SK-N-MC (cell line): ENCODE measurements at regions not wholly inside any gene's neighbourhood (a gene's known extent, or its start where the extent isn't known, plus 50 kb on each side); places are given as distances from the start of the nearest gene placed in this dataset.

ENCODE experiments used
- DNase-seq: peaks from one replicate; pipeline ENCODE4 v3.0.0-alpha.2; 2011; ENCODE audit warnings: low read depth, low spot score
- H3K27ac ChIP-seq: fragments of 200-600 bp; sonication (generic); 2 replicates; pipeline ENCODE4 v1.5.1; 2016; ENCODE audit warnings: mixed run types
- H3K36me3 ChIP-seq: fragments of 200-600 bp; sonication (generic); 2 replicates; pipeline ENCODE4 v1.6.1; 2017; ENCODE audit warnings: antibody characterized with exemption, low read length, mixed read lengths; ENCODE audit not compliant: insufficient read depth
- H3K4me3 ChIP-seq: fragments of 200-600 bp; sonication (generic); 2 replicates; pipeline ENCODE4 v1.5.1; 2016
- H3K9ac ChIP-seq: fragments of 200-600 bp; sonication (generic); 2 replicates; pipeline ENCODE4 v1.8.0; 2017; ENCODE audit warnings: mixed run types, mixed read lengths; ENCODE audit not compliant: insufficient read length
- H3K9me3 ChIP-seq: fragments of 200-600 bp; sonication (generic); 2 replicates; pipeline ENCODE4 v1.6.1; 2017; ENCODE audit warnings: low read depth, mild to moderate bottlenecking, antibody characterized with exemption, low read length, moderate library complexity, mixed read lengths
- EZH2 ChIP-seq: fragments of 200-600 bp; sonication (generic); IDR thresholded peaks from one replicate; pipeline ENCODE4 v1.6.1; 2017; ENCODE audit warnings: antibody characterized with exemption
- FOXP2 ChIP-seq: optimal IDR thresholded peaks from 2 replicates; pipeline ENCODE3; 2011; ENCODE audit warnings: mild to moderate bottlenecking, moderate library complexity; ENCODE audit not compliant: insufficient read depth; ENCODE audit errors: extremely low read length, control extremely low read depth
- POLR2AphosphoS5 ChIP-seq: IDR thresholded peaks from 2 replicates; pipeline ENCODE4 v1.6.1; 2012; ENCODE audit warnings: mild to moderate bottlenecking, low read depth, low read length, borderline replicate concordance

- H3K36me3 ChIP-seq = no peaks in the 10 kb centered on the region
- H3K4me3 ChIP-seq = no peak overlapping the region
- DNase-seq = no peak
- H3K27ac ChIP-seq = no peak overlapping the region
- no peak for TF ChIP-seq POLR2AphosphoS5
- TF ChIP-seq EZH2 = no peak
- TF ChIP-seq FOXP2 = no peak
- H3K9ac ChIP-seq = no peak overlapping the region
- no peaks in the 10 kb centered on the region for H3K9me3 ChIP-seq
Measured at GRCh38 chr2:495745-496275, 181.4 kb downstream of the TMEM18 start.

GRCh38 chr2:494853-495252 is 182.4 kb downstream of the TMEM18 start:
- no peak overlapping the region for H3K4me3 ChIP-seq
- TF ChIP-seq FOXP2 (no peak), EZH2 (no peak), POLR2AphosphoS5 (no peak)
- H3K9me3 ChIP-seq = no peaks in the 10 kb centered on the region
- no peak overlapping the region for H3K27ac ChIP-seq
- H3K36me3 ChIP-seq = no peaks in the 10 kb centered on the region
- no peak overlapping the region for H3K9ac ChIP-seq
- DNase-seq = no peak

- TF ChIP-seq EZH2 = no peak
- no peak for TF ChIP-seq FOXP2
- no peak for TF ChIP-seq POLR2AphosphoS5
- no peaks in the 10 kb centered on the region for H3K36me3 ChIP-seq
- no peak for DNase-seq
- H3K9me3 ChIP-seq = no peaks in the 10 kb centered on the region
- H3K27ac ChIP-seq = no peak overlapping the region
- H3K4me3 ChIP-seq = no peak overlapping the region
- no peak overlapping the region for H3K9ac ChIP-seq
Measured at GRCh38 chr2:493228-493627, 184.0 kb downstream of the TMEM18 start.

GRCh38 chr2:492178-492577 is 185.0 kb downstream of the TMEM18 start:
- TF ChIP-seq POLR2AphosphoS5 (no peak), EZH2 (no peak), FOXP2 (no peak)
- Histone ChIP-seq H3K36me3 (no peaks in the 10 kb centered on the region), H3K27ac (no peak overlapping the region), H3K9me3 (no peaks in the 10 kb centered on the region), H3K9ac (no peak overlapping the region), H3K4me3 (no peak overlapping the region)
- DNase-seq = no peak

- no peak overlapping the region for H3K9ac ChIP-seq
- no peak overlapping the region for H3K27ac ChIP-seq
- no peaks in the 10 kb centered on the region for H3K9me3 ChIP-seq
- no peak for TF ChIP-seq FOXP2
- TF ChIP-seq EZH2 = no peak
- no peak for TF ChIP-seq POLR2AphosphoS5
- no peak overlapping the region for H3K4me3 ChIP-seq
- no peaks in the 10 kb centered on the region for H3K36me3 ChIP-seq
- no peak for DNase-seq
Measured at GRCh38 chr2:489838-490237, 187.4 kb downstream of the TMEM18 start.

GRCh38 chr2:489084-489483 is 188.1 kb downstream of the TMEM18 start:
- H3K9me3 ChIP-seq = no peaks in the 10 kb centered on the region
- TF ChIP-seq POLR2AphosphoS5 (no peak), EZH2 (no peak), FOXP2 (no peak)
- DNase-seq = no peak
- H3K9ac ChIP-seq = no peak overlapping the region
- no peak overlapping the region for H3K27ac ChIP-seq
- H3K36me3 ChIP-seq = no peaks in the 10 kb centered on the region
- H3K4me3 ChIP-seq = no peak overlapping the region

- DNase-seq = no peak
- Histone ChIP-seq H3K9me3 (no peaks in the 10 kb centered on the region), H3K9ac (no peak overlapping the region), H3K36me3 (no peaks in the 10 kb centered on the region), H3K4me3 (no peak overlapping the region), H3K27ac (no peak overlapping the region)
- TF ChIP-seq FOXP2 (no peak), POLR2AphosphoS5 (no peak), EZH2 (no peak)
Measured at GRCh38 chr2:487186-488079, 189.8 kb downstream of the TMEM18 start.

- TF ChIP-seq EZH2 (no peak), POLR2AphosphoS5 (no peak), FOXP2 (no peak)
- Histone ChIP-seq H3K9me3 (no peaks in the 10 kb centered on the region), H3K9ac (no peak overlapping the region), H3K4me3 (no peak overlapping the region), H3K36me3 (no peaks in the 10 kb centered on the region), H3K27ac (no peak overlapping the region)
- DNase-seq = no peak
Measured at GRCh38 chr2:486371-486770, 190.8 kb downstream of the TMEM18 start.

GRCh38 chr2:481388-481787 is 193.5 kb upstream of the ALKAL2 start:
- no peak for TF ChIP-seq POLR2AphosphoS5
- TF ChIP-seq EZH2 = no peak
- no peak for TF ChIP-seq FOXP2
- Histone ChIP-seq H3K27ac (no peak overlapping the region), H3K9ac (no peak overlapping the region), H3K4me3 (no peak overlapping the region), H3K36me3 (no peaks in the 10 kb centered on the region), H3K9me3 (no peaks in the 10 kb centered on the region)
- no peak for DNase-seq
